Tibial nerve (tissue), 4 donors: ENCODE measurements at regions not wholly inside any gene's neighbourhood (a gene's known extent, or its start where the extent isn't known, plus 50 kb on each side); places are given as distances from the start of the nearest gene placed in this dataset.
"Not testable (repeated sequence)": the region's sequence is repeated elsewhere in the genome, so short reads cannot be mapped to it uniquely, and the experiment has no call there.

Source experiments
- DNase-seq, 2 donors: peaks; one replicate each; pipeline ENCODE4 v3.0.0-alpha.2; 2019; ENCODE audit warnings: low spot score in 2 of 2
- H3K27ac ChIP-seq, 4 donors: fragments of 200-600 bp; sonication (generic) in 3 of 4; one replicate each; pipeline ENCODE4 v1.5.1; 2017 to 2019; ENCODE audit warnings: mild to moderate bottlenecking in 1 of 4
- H3K27me3 ChIP-seq, 2 donors: fragments of 200-600 bp; sonication (generic) in 1 of 2; one replicate each; pipeline versions ENCODE4 v1.5.1 to v1.6.0; 2017 to 2019
- H3K36me3 ChIP-seq, 3 donors: fragments of 200-600 bp; sonication (generic); one replicate each; pipeline ENCODE4 v1.5.1; 2018 to 2019
- H3K4me1 ChIP-seq, 4 donors: fragments of 200-600 bp; sonication (generic) in 3 of 4; one replicate each; pipeline ENCODE4 v1.5.1; 2017 to 2019
- H3K4me3 ChIP-seq, 4 donors: fragments of 200-600 bp; sonication (generic) in 3 of 4; one replicate each; pipeline ENCODE4 v1.5.1; 2017 to 2019; ENCODE audit warnings: mild to moderate bottlenecking in 1 of 4, moderate library complexity in 1 of 4
- H3K9me3 ChIP-seq, 4 donors: fragments of 200-600 bp; sonication (generic) in 3 of 4; one replicate each; pipeline ENCODE4 v1.5.1; 2017 to 2019
- CTCF ChIP-seq, 5 experiments: fragments of 200-600 bp in 3 of 5; fragments of 450-650 bp in 2 of 5; sonication (generic) in 3 of 5; IDR thresholded peaks; one replicate each; pipeline ENCODE4 v1.5.1; 2016 to 2019; ENCODE audit warnings: antibody characterized with exemption in 5 of 5, mild to moderate bottlenecking in 3 of 5, moderate library complexity in 2 of 5
- EP300 ChIP-seq, 2 donors: sonication (generic); formaldehyde crosslinking; IDR thresholded peaks; one replicate each; pipeline ENCODE4 v1.6.1; 2017; ENCODE audit warnings: antibody characterized with exemption in 2 of 2, mild to moderate bottlenecking in 1 of 2
- POLR2A ChIP-seq, 2 donors: fragments of 450-650 bp; IDR thresholded peaks; one replicate each; pipeline ENCODE4 v1.6.1; 2017; ENCODE audit warnings: antibody characterized with exemption in 2 of 2, mild to moderate bottlenecking in 2 of 2, moderate library complexity in 2 of 2
- WGBS, 2 donors: methylation state at CpG; one replicate each; pipeline ENCODE4 v1.1.5; 2018; 5-methylcytosine and 5-hydroxymethylcytosine counted together

GRCh38 chrX:129361576-129361975, 161.7 kb downstream of the SMARCA1 start:
- Histone ChIP-seq H3K4me3 (no peak overlapping the region), H3K27me3 (no peaks in the 10 kb centered on the region), H3K9me3 (no peaks in the 10 kb centered on the region), H3K4me1 (no peaks in the 10 kb centered on the region), H3K27ac (no peak overlapping the region), H3K36me3 (no peaks in the 10 kb centered on the region)
- 55 to 67% methylated on average over 5 of the region's 5 CpGs for WGBS, 2 donors
- TF ChIP-seq POLR2A (IDR thresholded peaks at IDR 0.05) (no peak), CTCF (IDR thresholded peaks at IDR 0.05) (no peak), EP300 (IDR thresholded peaks at IDR 0.05) (no peak)
- DNase-seq, result no peak

DNA sequence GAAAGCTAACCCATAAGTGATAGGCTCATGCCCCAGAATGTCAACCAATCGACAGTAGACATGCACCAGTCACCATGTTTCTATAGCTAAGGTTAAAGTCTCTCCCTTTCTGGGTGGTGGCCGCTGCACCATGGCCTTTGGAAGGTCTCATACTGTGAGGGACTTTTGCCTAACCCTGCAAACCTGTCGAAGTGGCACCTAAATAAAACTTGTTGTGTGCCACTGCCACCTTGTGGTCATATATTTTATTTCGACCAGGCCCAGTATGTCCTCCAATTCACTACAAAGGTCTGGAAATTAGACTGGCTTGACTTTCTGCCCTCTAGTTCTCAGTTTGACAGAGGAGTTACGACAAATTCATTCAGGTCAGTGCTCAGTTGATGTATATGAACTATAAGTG, 163.1 kb downstream of the SMARCA1 start:
- no peak for TF ChIP-seq POLR2A (IDR thresholded peaks at IDR 0.05)
- peak in 4 of 5 experiments; percentile 11 to 44 (median 24) for TF ChIP-seq CTCF (IDR thresholded peaks at IDR 0.05)
- Histone ChIP-seq H3K27me3 (no peaks in the 10 kb centered on the region), H3K4me1 (no peaks in the 10 kb centered on the region), H3K27ac (no peak overlapping the region), H3K4me3 (no peak overlapping the region), H3K9me3 (no peaks in the 10 kb centered on the region), H3K36me3 (no peaks in the 10 kb centered on the region)
- WGBS, 2 donors, result 28 to 69% methylated on average over 5 of the region's 5 CpGs
- peak in 1 of 2 donors; percentile 45 for DNase-seq

- H3K27me3 ChIP-seq, result no peaks in the 10 kb centered on the region
- H3K4me3 ChIP-seq, result no peak overlapping the region
- no peaks in the 10 kb centered on the region for H3K9me3 ChIP-seq
- H3K27ac ChIP-seq, result no peak overlapping the region
- no peak for DNase-seq
- TF ChIP-seq EP300 (IDR thresholded peaks at IDR 0.05), result no peak
- TF ChIP-seq POLR2A (IDR thresholded peaks at IDR 0.05), result no peak
- TF ChIP-seq CTCF (IDR thresholded peaks at IDR 0.05), result no peak
- WGBS, 2 donors, result 88 to 100% methylated on average over 2 of the region's 2 CpGs
- no peaks in the 10 kb centered on the region for H3K36me3 ChIP-seq
- H3K4me1 ChIP-seq, result no peaks in the 10 kb centered on the region
Observed at GRCh38 chrX:129359269-129359668, 164.0 kb downstream of the SMARCA1 start.

GRCh38 chrX:129357428-129357827, 165.9 kb downstream of the SMARCA1 start:
- not testable (repeated sequence) for H3K27ac ChIP-seq, H3K4me3 ChIP-seq, DNase-seq, H3K4me1 ChIP-seq, H3K36me3 ChIP-seq, H3K27me3 ChIP-seq, H3K9me3 ChIP-seq
- WGBS, 2 donors, result 89 to 100% methylated on average over 2 to 4 of the region's 4 CpGs

DNA sequence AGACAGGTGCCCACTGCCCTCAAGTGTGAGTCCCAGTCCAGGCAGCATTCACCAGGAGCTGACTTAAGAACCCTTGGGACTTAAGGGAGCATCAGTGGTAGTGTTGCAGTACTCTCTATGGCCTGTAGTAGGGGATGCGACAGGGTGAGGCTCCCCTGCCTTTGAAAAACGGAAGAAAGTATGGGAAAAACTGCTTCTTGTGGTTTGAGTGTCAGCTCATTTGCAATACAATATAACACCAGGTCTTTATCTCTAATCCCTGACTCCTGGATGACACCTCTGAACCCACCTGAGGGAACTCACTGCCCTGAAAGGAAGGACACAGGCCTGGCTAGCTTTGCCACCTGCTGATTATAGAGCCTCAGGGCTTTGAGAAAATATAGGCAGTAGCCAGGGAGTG, 176.0 kb downstream of the SMARCA1 start:
- no peak for TF ChIP-seq EP300 (IDR thresholded peaks at IDR 0.05)
- TF ChIP-seq POLR2A (IDR thresholded peaks at IDR 0.05), result no peak
- TF ChIP-seq CTCF (IDR thresholded peaks at IDR 0.05), result no peak
- no peak for DNase-seq
- no peaks in the 10 kb centered on the region for H3K27me3 ChIP-seq
- H3K4me1 ChIP-seq, result no peaks in the 10 kb centered on the region
- H3K9me3 ChIP-seq, result no peaks in the 10 kb centered on the region
- H3K4me3 ChIP-seq, result no peak overlapping the region
- no peak overlapping the region for H3K27ac ChIP-seq
- no peaks in the 10 kb centered on the region for H3K36me3 ChIP-seq
- WGBS, 2 donors, result 43 to 79% methylated on average over 2 of the region's 2 CpGs

- H3K27me3 ChIP-seq, result no peaks in the 10 kb centered on the region
- 59 to 88% methylated on average over 3 of the region's 3 CpGs for WGBS, 2 donors
- H3K36me3 ChIP-seq, result no peaks in the 10 kb centered on the region
- H3K4me3 ChIP-seq, result no peak overlapping the region
- H3K27ac ChIP-seq, result no peak overlapping the region
- H3K4me1 ChIP-seq, result no peaks in the 10 kb centered on the region
- TF ChIP-seq POLR2A (IDR thresholded peaks at IDR 0.05), result no peak
- TF ChIP-seq CTCF (IDR thresholded peaks at IDR 0.05), result no peak
- TF ChIP-seq EP300 (IDR thresholded peaks at IDR 0.05), result no peak
- DNase-seq, result no peak
- no peaks in the 10 kb centered on the region for H3K9me3 ChIP-seq
Observed at GRCh38 chrX:129346574-129346973, 176.7 kb downstream of the SMARCA1 start.

DNA sequence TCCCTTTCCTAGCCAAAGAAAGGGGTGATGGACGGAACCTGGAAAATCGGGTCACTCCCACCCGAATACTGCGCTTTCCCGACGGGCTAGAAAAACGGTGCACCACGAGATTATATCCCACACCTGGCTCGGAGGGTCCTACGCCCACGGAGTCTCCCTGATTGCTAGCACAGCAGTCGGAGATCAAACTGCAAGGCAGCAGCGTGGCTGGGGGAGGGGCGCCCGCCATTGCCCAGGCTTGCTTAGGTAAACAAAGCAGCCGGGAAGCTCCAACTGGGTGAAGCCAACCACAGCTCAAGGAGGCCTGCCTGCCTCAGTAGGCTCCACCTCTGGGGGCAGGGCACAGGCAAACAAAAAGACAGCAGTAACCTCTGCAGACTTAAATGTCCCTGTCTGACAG, 186.0 kb downstream of the SMARCA1 start:
- DNase-seq, H3K4me3 ChIP-seq, H3K9me3 ChIP-seq, H3K27me3 ChIP-seq, H3K4me1 ChIP-seq, H3K27ac ChIP-seq, H3K36me3 ChIP-seq: not testable (repeated sequence)
- 83 to 89% methylated on average over 11 to 15 of the region's 16 CpGs for WGBS, 2 donors
